Mesendoderm (in vitro differentiated cells): ENCODE measurements at regions not wholly inside any gene's neighbourhood (a gene's known extent, or its start where the extent isn't known, plus 50 kb on each side); places are given as distances from the start of the nearest gene placed in this dataset.

Experiments used
- DNase-seq: peaks from one replicate; pipeline ENCODE4 v3.0.0; 2013
- H2AK5ac ChIP-seq: 2 replicates; pipeline ENCODE4 v1.6.1; 2013; ENCODE audit warnings: low read length, inconsistent platforms
- H2BK120ac ChIP-seq: 2 replicates; pipeline ENCODE4 v1.6.1; 2013; ENCODE audit warnings: low read depth, mild to moderate bottlenecking, low read length, moderate library complexity, mixed read lengths
- H2BK15ac ChIP-seq: replicated peaks from 2 replicates; pipeline ENCODE4 v1.6.1; 2013; ENCODE audit warnings: low read depth, mild to moderate bottlenecking, moderate library complexity
- H2BK5ac ChIP-seq: 2 replicates; pipeline ENCODE4 v1.6.1; 2013; ENCODE audit warnings: low read length, inconsistent platforms
- H3K18ac ChIP-seq: 2 replicates; pipeline ENCODE4 v1.6.1; 2013; ENCODE audit warnings: mild to moderate bottlenecking, low read length, mixed read lengths
- H3K23ac ChIP-seq: one replicate; pipeline ENCODE4 v1.6.1; 2013; ENCODE audit warnings: low read length
- H3K27ac ChIP-seq: 2 replicates; pipeline ENCODE4 v1.5.1; 2013; ENCODE audit warnings: low read depth, mild to moderate bottlenecking, inconsistent platforms, low read length, moderate library complexity
- H3K27me3 ChIP-seq: 2 replicates; pipeline ENCODE4 v1.6.1; 2013; ENCODE audit warnings: low read length, control low read depth, mild to moderate bottlenecking, inconsistent platforms; ENCODE audit not compliant: insufficient read depth, poor library complexity
- H3K36me3 ChIP-seq: 2 replicates; pipeline ENCODE4 v1.6.1; 2013; ENCODE audit warnings: low read length, inconsistent platforms; ENCODE audit not compliant: control insufficient read depth, insufficient read depth
- H3K4ac ChIP-seq: one replicate; pipeline ENCODE4 v1.6.1; 2013; ENCODE audit warnings: low read depth, mild to moderate bottlenecking, low read length, moderate library complexity
- H3K4me1 ChIP-seq: 2 replicates; pipeline ENCODE4 v1.6.1; 2013; ENCODE audit warnings: low read depth, low read length, inconsistent platforms; ENCODE audit not compliant: control insufficient read depth
- H3K4me2 ChIP-seq: 2 replicates; pipeline ENCODE4 v1.6.1; 2013; ENCODE audit warnings: low read length
- H3K4me3 ChIP-seq: 2 replicates; pipeline ENCODE4 v1.5.1; 2013; ENCODE audit warnings: mild to moderate bottlenecking, low read length
- H3K56ac ChIP-seq: one replicate; pipeline ENCODE4 v1.6.1; 2013; ENCODE audit warnings: low read length
- H3K79me1 ChIP-seq: 2 replicates; pipeline ENCODE4 v1.6.1; 2013; ENCODE audit warnings: low read length, inconsistent platforms
- H3K79me2 ChIP-seq: 2 replicates; pipeline ENCODE4 v1.6.1; 2013; ENCODE audit warnings: mild to moderate bottlenecking, low read length; ENCODE audit not compliant: control insufficient read depth, insufficient read depth
- H3K9ac ChIP-seq: 2 replicates; pipeline ENCODE4 v1.6.1; 2013; ENCODE audit warnings: low read length, inconsistent platforms
- H4K5ac ChIP-seq: one replicate; pipeline ENCODE4 v1.6.1; 2013; ENCODE audit warnings: low read length
- H4K8ac ChIP-seq: one replicate; pipeline ENCODE4 v1.6.1; 2013; ENCODE audit warnings: low read depth, mild to moderate bottlenecking, control low read depth, low read length, moderate library complexity
- WGBS: extraction: QIAGEN DNeasy Blood & Tissue Kit; methylation state at CpG from one replicate; pipeline ENCODE4 v1.1.7; 2013; ENCODE audit warnings: low lambda C conversion rate, missing lambda C conversion rate; ENCODE audit not compliant: insufficient coverage; ENCODE audit errors: extremely low coverage; 5-methylcytosine and 5-hydroxymethylcytosine counted together

- Histone ChIP-seq H3K18ac (no peak overlapping the region), H3K9ac (no peak overlapping the region), H2BK5ac (no peak overlapping the region), H3K79me1 (no peaks in the 10 kb centered on the region), H2BK120ac (no peak overlapping the region), H3K56ac (no peak overlapping the region), H3K4me2 (no peak overlapping the region), H3K79me2 (no peaks in the 10 kb centered on the region), H3K4me1 (peaks cover 5% of the 10 kb centered on the region), H2BK15ac (no peak overlapping the region), H2AK5ac (no peak overlapping the region), H3K36me3 (no peaks in the 10 kb centered on the region), H3K4me3 (no peak overlapping the region), H4K5ac (no peak overlapping the region), H3K27ac (no peak overlapping the region), H3K4ac (no peak overlapping the region), H3K23ac (no peak overlapping the region), H4K8ac (no peak overlapping the region), H3K27me3 (no peaks in the 10 kb centered on the region)
- DNase-seq, result peak; percentile 80
- no CpG with 5 or more reads among the region's 1 CpG for WGBS
These were observed 70.2 kb upstream of the S1PR1 start for GRCh38 chr1:101166583-101167120.

GRCh38 chr1:101165954-101166353, 70.9 kb upstream of the S1PR1 start:
- DNase-seq, result peak; percentile 60
- no peak overlapping the region for H2AK5ac ChIP-seq
- no peak overlapping the region for H4K8ac ChIP-seq
- no peaks in the 10 kb centered on the region for H3K79me2 ChIP-seq
- H3K36me3 ChIP-seq, result no peaks in the 10 kb centered on the region
- H3K4me2 ChIP-seq, result no peak overlapping the region
- H3K56ac ChIP-seq, result no peak overlapping the region
- H3K4ac ChIP-seq, result no peak overlapping the region
- no peak overlapping the region for H3K4me3 ChIP-seq
- no peak overlapping the region for H2BK120ac ChIP-seq
- H3K79me1 ChIP-seq, result no peaks in the 10 kb centered on the region
- no peak overlapping the region for H3K18ac ChIP-seq
- H3K27me3 ChIP-seq, result no peaks in the 10 kb centered on the region
- H4K5ac ChIP-seq, result no peak overlapping the region
- no peak overlapping the region for H3K27ac ChIP-seq
- H3K4me1 ChIP-seq, result peaks cover 5% of the 10 kb centered on the region
- no peak overlapping the region for H2BK5ac ChIP-seq
- no peak overlapping the region for H3K9ac ChIP-seq
- H2BK15ac ChIP-seq, result no peak overlapping the region
- no peak overlapping the region for H3K23ac ChIP-seq

GRCh38 chr1:101165532-101165931, 71.3 kb upstream of the S1PR1 start:
- Histone ChIP-seq H3K79me1 (no peaks in the 10 kb centered on the region), H3K4ac (no peak overlapping the region), H3K79me2 (no peaks in the 10 kb centered on the region), H3K36me3 (no peaks in the 10 kb centered on the region), H2BK5ac (no peak overlapping the region), H3K9ac (no peak overlapping the region), H3K18ac (no peak overlapping the region), H2AK5ac (no peak overlapping the region), H2BK120ac (no peak overlapping the region), H4K8ac (no peak overlapping the region), H3K4me2 (no peak overlapping the region), H3K23ac (no peak overlapping the region), H3K27me3 (no peaks in the 10 kb centered on the region), H4K5ac (no peak overlapping the region), H3K27ac (no peak overlapping the region), H3K4me3 (no peak overlapping the region), H3K4me1 (peaks cover 5% of the 10 kb centered on the region), H2BK15ac (no peak overlapping the region), H3K56ac (no peak overlapping the region)
- no peak for DNase-seq
- no CpG with 5 or more reads among the region's 1 CpG for WGBS

- no peak overlapping the region for H3K4me2 ChIP-seq
- H2BK5ac ChIP-seq, result no peak overlapping the region
- no peak overlapping the region for H3K23ac ChIP-seq
- H3K36me3 ChIP-seq, result no peaks in the 10 kb centered on the region
- H3K79me1 ChIP-seq, result no peaks in the 10 kb centered on the region
- no peak overlapping the region for H3K18ac ChIP-seq
- no peak overlapping the region for H4K5ac ChIP-seq
- no peak overlapping the region for H3K4ac ChIP-seq
- WGBS, result no CpG with 5 or more reads among the region's 3 CpGs
- no peak for DNase-seq
- no peak overlapping the region for H2BK15ac ChIP-seq
- no peak overlapping the region for H2AK5ac ChIP-seq
- no peak overlapping the region for H3K27ac ChIP-seq
- H3K79me2 ChIP-seq, result no peaks in the 10 kb centered on the region
- no peak overlapping the region for H3K9ac ChIP-seq
- no peak overlapping the region for H3K56ac ChIP-seq
- H4K8ac ChIP-seq, result no peak overlapping the region
- peaks cover 5% of the 10 kb centered on the region for H3K4me1 ChIP-seq
- no peak overlapping the region for H2BK120ac ChIP-seq
- H3K27me3 ChIP-seq, result no peaks in the 10 kb centered on the region
- no peak overlapping the region for H3K4me3 ChIP-seq
These were observed 72.0 kb upstream of the S1PR1 start for GRCh38 chr1:101164776-101165175.

GRCh38 chr1:101162736-101163735, 73.8 kb upstream of the S1PR1 start:
- no peak for DNase-seq
- Histone ChIP-seq H2BK120ac (no peak overlapping the region), H3K79me2 (no peaks in the 10 kb centered on the region), H3K9ac (no peak overlapping the region), H2AK5ac (no peak overlapping the region), H3K4me1 (peaks cover 5% of the 10 kb centered on the region), H3K4me3 (no peak overlapping the region), H2BK5ac (no peak overlapping the region), H3K4me2 (no peak overlapping the region), H4K8ac (no peak overlapping the region), H4K5ac (no peak overlapping the region), H3K79me1 (no peaks in the 10 kb centered on the region), H3K4ac (no peak overlapping the region), H3K23ac (no peak overlapping the region), H3K27ac (no peak overlapping the region), H3K56ac (no peak overlapping the region), H3K36me3 (no peaks in the 10 kb centered on the region), H3K18ac (no peak overlapping the region), H2BK15ac (no peak overlapping the region), H3K27me3 (no peaks in the 10 kb centered on the region)
- no CpG with 5 or more reads among the region's 7 CpGs for WGBS
